Right lobe of liver (tissue), 4 donors: ENCODE measurements at regions not wholly inside any gene's neighbourhood (a gene's known extent, or its start where the extent isn't known, plus 50 kb on each side); places are given as distances from the start of the nearest gene placed in this dataset.

ENCODE experiments used
- CTCF ChIP-seq, 4 donors: fragments of 200-600 bp in 3 of 4; fragments of 450-650 bp in 1 of 4; IDR thresholded peaks; one replicate each; pipeline versions ENCODE4 v1.5.1 to v1.8.0; 2016 to 2022; ENCODE audit warnings: antibody characterized with exemption in 4 of 4, mild to moderate bottlenecking in 2 of 4
- POLR2A ChIP-seq: fragments of 450-650 bp; IDR thresholded peaks from one replicate; pipeline ENCODE4 v1.6.1; 2017; ENCODE audit warnings: antibody characterized with exemption, mild to moderate bottlenecking
- donor health status: DM: no; HTN: no; CAD: no.
- donor health status: DM: no; HTN: no; CAD: no.
- donor health status: DM: no; HTN: yes; CAD: no.

GRCh38 chr5:16345454-16345853 is 120.1 kb downstream of the ZNF622 start:
- TF ChIP-seq POLR2A (no peak), CTCF (IDR thresholded peaks at IDR 0.05) (no peak)
